Left renal cortex interstitium (tissue), 4 donors: ENCODE measurements at regions not wholly inside any gene's neighbourhood (a gene's known extent, or its start where the extent isn't known, plus 50 kb on each side); places are given as distances from the start of the nearest gene placed in this dataset.

Experiments
- DNase-seq, 4 donors: peaks; one replicate each; pipeline ENCODE4 v3.0.0-alpha.2; 2013; ENCODE audit warnings: low read depth in 4 of 4, low spot score in 2 of 4, missing footprints in 1 of 4

GRCh38 chr11:26777372-26777808 is 55.5 kb upstream of the SLC5A12 start:
- peak in 1 of 4 donors; percentile 25 for DNase-seq

GRCh38 chr11:26778000-26778757 is 56.3 kb upstream of the SLC5A12 start:
- no peak for DNase-seq

- DNase-seq, result no peak
These were observed 57.4 kb upstream of the SLC5A12 start for GRCh38 chr11:26779074-26779865.

GRCh38 chr11:26780376-26781085 is 58.7 kb upstream of the SLC5A12 start:
- no peak for DNase-seq

- DNase-seq, result no peak
These were observed 60.5 kb upstream of the SLC5A12 start for GRCh38 chr11:26782220-26782965.

- DNase-seq, result no peak
These were observed 62.1 kb upstream of the SLC5A12 start for GRCh38 chr11:26783997-26784396.

- no peak for DNase-seq
These were observed 68.9 kb upstream of the SLC5A12 start for GRCh38 chr11:26790738-26791137.

- DNase-seq, result no peak
These were observed 71.1 kb upstream of the SLC5A12 start for GRCh38 chr11:26792941-26793340.

GRCh38 chr11:26793487-26793886 is 71.6 kb upstream of the SLC5A12 start:
- no peak for DNase-seq

- DNase-seq, result no peak
These were observed 79.7 kb upstream of the SLC5A12 start for GRCh38 chr11:26801601-26802000.

GRCh38 chr11:26805001-26805400 is 83.1 kb upstream of the SLC5A12 start:
- no peak for DNase-seq

- DNase-seq, result no peak
These were observed 84.4 kb upstream of the SLC5A12 start for GRCh38 chr11:26806219-26806618.

- DNase-seq, result no peak
These were observed 98.9 kb upstream of the SLC5A12 start for GRCh38 chr11:26820739-26821138.

- DNase-seq, result no peak
These were observed 102.1 kb upstream of the SLC5A12 start for GRCh38 chr11:26823963-26824362.

- DNase-seq, result no peak
These were observed 105.8 kb upstream of the SLC5A12 start for GRCh38 chr11:26827567-26828081.

- DNase-seq, result no peak
These were observed 106.4 kb upstream of the SLC5A12 start for GRCh38 chr11:26828288-26828687.

GRCh38 chr11:26830218-26830617 is 108.4 kb upstream of the SLC5A12 start:
- no peak for DNase-seq

GRCh38 chr11:26830757-26831156 is 108.9 kb upstream of the SLC5A12 start:
- no peak for DNase-seq

GRCh38 chr11:26834601-26835000 is 112.7 kb upstream of the SLC5A12 start:
- DNase-seq, result no peak

GRCh38 chr11:26835611-26836010 is 113.8 kb upstream of the SLC5A12 start:
- no peak for DNase-seq
